ENCODE measurements at regions not wholly inside any gene's neighbourhood (a gene's known extent, or its start where the extent isn't known, plus 50 kb on each side); places are given as distances from the start of the nearest gene placed in this dataset.

DNA sequence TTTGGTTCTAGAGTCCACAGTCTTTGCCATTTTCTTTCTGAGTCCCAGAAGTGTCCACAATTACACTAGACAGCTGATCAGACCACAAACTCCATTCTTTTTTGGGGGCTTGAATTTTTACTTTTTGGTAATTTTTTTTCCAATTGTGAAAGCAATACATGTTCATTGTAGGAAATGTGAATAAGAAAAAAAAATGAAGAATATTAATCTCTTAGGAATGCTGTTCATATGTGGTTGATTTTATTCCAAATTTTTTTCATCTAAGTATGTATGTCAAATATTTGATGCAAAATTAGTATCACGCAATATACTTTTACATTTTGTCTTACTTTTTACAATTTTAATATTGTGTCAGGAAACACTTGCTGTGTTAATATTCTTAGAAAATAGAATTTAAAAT, 76.4 kb upstream of the ETS2 start:
- Histone ChIP-seq H3K27ac (ENCODE audit: insufficient read depth, low read depth, low read length, poor library complexity, severe bottlenecking) (no peak overlapping the region), H3K4me3 (ENCODE audit: insufficient read depth, low read depth, low read length) (no peak overlapping the region), H3K27me3 (ENCODE audit: control insufficient read depth, insufficient read depth, low read length, poor library complexity, severe bottlenecking) (peaks cover 2% of the 10 kb centered on the region), H3K9me3 (ENCODE audit: control insufficient read depth, low read length) (no peaks in the 10 kb centered on the region), H3K4me1 (ENCODE audit: control insufficient read depth, insufficient read depth, low read length) (peaks cover 5% of the 10 kb centered on the region), H3K36me3 (ENCODE audit: control insufficient read depth, insufficient read depth, low read length) (no peaks in the 10 kb centered on the region)
- WGBS, 2 experiments: no CpG with 5 or more reads among the region's 1 CpG

DNA sequence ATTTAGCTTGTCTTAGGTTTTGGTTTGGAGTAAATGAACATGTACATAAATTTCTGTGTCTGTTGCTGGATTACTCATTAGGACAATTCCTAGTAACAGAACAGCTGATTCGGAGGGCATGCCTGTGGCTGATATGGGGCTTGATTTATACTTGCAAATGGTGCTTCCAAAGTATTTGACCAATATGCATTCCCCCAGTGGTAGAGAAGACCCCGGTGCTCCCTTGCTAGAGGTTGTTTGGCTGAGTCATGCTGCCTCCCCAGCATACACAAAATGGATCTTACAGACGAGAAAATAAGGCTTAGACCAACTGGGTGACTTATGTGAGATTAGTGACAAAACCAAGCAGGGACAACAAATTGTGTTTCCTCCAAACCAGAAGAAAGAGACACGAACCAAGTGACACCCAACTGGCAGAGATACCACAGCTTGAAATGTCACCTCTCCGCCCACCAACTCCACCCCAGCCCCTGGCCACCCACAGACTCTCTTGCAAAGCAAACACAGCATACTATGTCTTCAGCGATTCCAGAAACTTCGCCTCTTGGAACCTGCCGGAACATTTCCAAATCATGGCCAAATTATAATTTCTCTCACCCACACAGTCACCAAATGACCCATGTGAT, 75.9 kb upstream of the ETS2 start:
- Histone ChIP-seq H3K9me3 (ENCODE audit: control insufficient read depth, low read length) (no peaks in the 10 kb centered on the region), H3K27ac (ENCODE audit: insufficient read depth, low read depth, low read length, poor library complexity, severe bottlenecking) (no peak overlapping the region), H3K27me3 (ENCODE audit: control insufficient read depth, insufficient read depth, low read length, poor library complexity, severe bottlenecking) (peaks cover 8% of the 10 kb centered on the region), H3K36me3 (ENCODE audit: control insufficient read depth, insufficient read depth, low read length) (no peaks in the 10 kb centered on the region), H3K4me1 (ENCODE audit: control insufficient read depth, insufficient read depth, low read length) (peaks cover 5% of the 10 kb centered on the region), H3K4me3 (ENCODE audit: insufficient read depth, low read depth, low read length) (no peak overlapping the region)
- 71 to 76% methylated on average over 8 of the region's 8 CpGs for WGBS, 2 experiments

DNA sequence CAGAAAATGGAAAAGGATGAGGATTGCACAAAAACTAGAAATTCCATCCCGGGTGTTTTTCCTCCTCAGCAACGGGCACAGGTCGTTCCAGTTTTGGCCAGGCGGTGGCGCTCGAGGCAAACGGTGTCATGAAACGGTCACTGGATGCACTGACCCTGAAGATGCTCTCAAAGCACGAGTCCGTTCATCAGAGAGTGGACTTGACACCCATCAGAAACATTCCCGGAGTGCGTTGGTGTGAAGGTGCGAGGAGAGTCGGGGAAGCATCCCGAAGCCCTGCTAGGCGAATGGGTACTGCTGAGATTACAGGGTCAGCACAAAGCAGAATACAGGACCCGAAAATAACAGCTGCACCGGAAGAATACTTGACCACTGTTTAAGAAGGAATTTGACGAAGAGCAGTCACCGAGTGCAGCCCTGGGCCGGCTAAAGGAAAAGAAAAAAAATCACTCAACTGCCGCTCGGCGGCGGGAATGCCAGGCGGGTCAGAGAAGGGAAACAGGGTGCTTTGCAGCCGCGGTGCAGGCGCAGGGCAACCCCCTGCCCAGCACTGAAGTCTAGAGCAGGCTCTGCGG, 71.7 kb upstream of the ETS2 start:
- Histone ChIP-seq H3K27ac (ENCODE audit: insufficient read depth, low read depth, low read length, poor library complexity, severe bottlenecking) (no peak overlapping the region), H3K36me3 (ENCODE audit: control insufficient read depth, insufficient read depth, low read length) (no peaks in the 10 kb centered on the region), H3K4me3 (ENCODE audit: insufficient read depth, low read depth, low read length) (peak overlapping the region; percentile 9), H3K9me3 (ENCODE audit: control insufficient read depth, low read length) (no peaks in the 10 kb centered on the region), H3K4me1 (ENCODE audit: control insufficient read depth, insufficient read depth, low read length) (peaks cover 5% of the 10 kb centered on the region), H3K27me3 (ENCODE audit: control insufficient read depth, insufficient read depth, low read length, poor library complexity, severe bottlenecking) (peaks cover 13% of the 10 kb centered on the region)
- 2% methylated on average over 30 of the region's 30 CpGs for WGBS, 2 experiments

DNA sequence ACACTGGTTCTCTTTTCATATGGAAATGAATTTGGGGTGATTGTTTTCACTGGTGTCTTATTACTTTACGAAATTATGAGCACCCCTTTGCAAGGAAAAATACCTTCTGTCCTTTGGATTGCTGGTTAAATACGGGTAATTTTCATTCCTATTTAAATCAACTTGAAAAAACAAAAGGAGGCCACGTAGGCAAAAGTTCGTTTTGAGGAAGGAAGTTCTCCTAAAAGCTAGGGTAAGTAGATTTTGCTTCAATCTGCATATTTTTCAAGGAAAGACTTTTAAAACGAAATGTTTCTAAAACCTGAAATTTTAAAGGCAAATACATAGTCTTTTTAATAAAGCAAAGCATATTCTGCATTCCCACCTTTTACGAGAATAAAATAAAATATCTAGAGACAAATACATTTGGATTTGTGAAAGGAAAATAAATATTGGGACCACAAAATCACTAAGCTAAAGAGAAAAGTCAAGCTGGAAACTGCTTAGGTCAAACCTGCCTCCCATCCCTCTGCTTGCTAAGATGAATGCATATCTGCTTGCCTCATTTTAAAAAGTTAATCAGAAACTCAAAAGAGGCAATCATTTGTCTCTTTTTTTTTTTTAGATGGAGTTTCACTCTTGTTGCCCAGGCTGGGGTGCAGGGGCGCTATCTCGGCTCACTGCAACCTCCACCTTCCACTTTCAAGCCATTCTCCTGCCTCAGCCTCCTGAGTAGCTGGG, 70.9 kb upstream of the ETS2 start:
- WGBS, 2 experiments: 31 to 32% methylated on average over 3 to 7 of the region's 8 CpGs
- Histone ChIP-seq H3K36me3 (ENCODE audit: control insufficient read depth, insufficient read depth, low read length) (no peaks in the 10 kb centered on the region), H3K9me3 (ENCODE audit: control insufficient read depth, low read length) (no peaks in the 10 kb centered on the region), H3K4me3 (ENCODE audit: insufficient read depth, low read depth, low read length) (no peak overlapping the region), H3K4me1 (ENCODE audit: control insufficient read depth, insufficient read depth, low read length) (peaks cover 3% of the 10 kb centered on the region), H3K27ac (ENCODE audit: insufficient read depth, low read depth, low read length, poor library complexity, severe bottlenecking) (no peak overlapping the region), H3K27me3 (ENCODE audit: control insufficient read depth, insufficient read depth, low read length, poor library complexity, severe bottlenecking) (peaks cover 13% of the 10 kb centered on the region)

DNA sequence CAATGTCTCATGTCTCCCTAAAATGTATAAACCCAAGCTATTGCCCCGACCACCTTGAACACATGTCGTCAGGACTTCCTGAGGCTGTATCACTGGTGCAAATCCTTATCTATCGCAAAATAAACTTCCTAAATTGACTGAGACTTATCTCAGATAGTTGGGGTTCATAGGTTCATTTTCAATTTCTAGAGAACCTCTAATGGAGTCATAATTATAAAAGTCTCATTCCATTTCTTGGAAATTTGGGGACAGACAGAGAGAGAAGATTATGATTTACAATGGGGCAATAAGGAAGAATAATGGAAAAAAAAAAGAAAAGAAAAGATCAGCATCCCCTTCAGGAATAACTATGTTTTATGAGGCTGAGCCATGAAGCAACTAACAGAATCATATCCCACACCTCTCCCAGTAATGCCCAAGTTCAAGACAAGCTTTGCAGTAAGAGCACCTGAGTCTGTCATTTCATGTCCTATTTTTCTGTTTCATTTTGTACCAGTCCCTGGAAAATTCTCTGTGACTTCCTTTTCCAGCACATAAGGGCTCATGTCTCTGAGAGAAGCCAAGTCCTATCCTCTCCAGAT, 70.0 kb upstream of the ETS2 start:
- H3K27ac ChIP-seq (ENCODE audit: insufficient read depth, low read depth, low read length, poor library complexity, severe bottlenecking): no peak overlapping the region
- no peaks in the 10 kb centered on the region for H3K4me1 ChIP-seq (ENCODE audit: control insufficient read depth, insufficient read depth, low read length)
- no peaks in the 10 kb centered on the region for H3K9me3 ChIP-seq (ENCODE audit: control insufficient read depth, low read length)
- WGBS, 2 experiments: 88 to 95% methylated on average over 3 of the region's 3 CpGs
- H3K4me3 ChIP-seq (ENCODE audit: insufficient read depth, low read depth, low read length): no peak overlapping the region
- peaks cover 13% of the 10 kb centered on the region for H3K27me3 ChIP-seq (ENCODE audit: control insufficient read depth, insufficient read depth, low read length, poor library complexity, severe bottlenecking)
- H3K36me3 ChIP-seq (ENCODE audit: control insufficient read depth, insufficient read depth, low read length): no peaks in the 10 kb centered on the region

DNA sequence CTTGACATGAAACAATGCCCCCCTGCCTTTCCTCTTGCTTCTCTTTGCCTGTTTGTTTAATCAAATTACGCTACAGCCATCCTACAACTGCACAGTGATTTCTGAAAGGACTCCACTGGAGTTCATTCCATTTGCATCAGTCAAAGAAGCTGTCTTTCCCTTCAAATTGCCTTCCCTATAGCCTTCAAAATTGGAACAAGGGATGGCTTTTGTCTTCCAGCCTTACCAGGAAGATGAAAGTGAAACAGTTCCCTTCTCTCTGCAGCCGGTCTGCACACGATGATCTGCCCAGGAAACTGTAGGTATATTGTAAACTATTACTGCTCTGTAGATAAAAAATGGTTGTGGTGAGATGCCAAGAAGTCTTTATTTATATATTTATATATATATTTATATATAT, 65.6 kb upstream of the ETS2 start:
- Histone ChIP-seq H3K27ac (ENCODE audit: insufficient read depth, low read depth, low read length, poor library complexity, severe bottlenecking) (no peak overlapping the region), H3K9me3 (ENCODE audit: control insufficient read depth, low read length) (no peaks in the 10 kb centered on the region), H3K36me3 (ENCODE audit: control insufficient read depth, insufficient read depth, low read length) (no peaks in the 10 kb centered on the region), H3K4me1 (ENCODE audit: control insufficient read depth, insufficient read depth, low read length) (no peaks in the 10 kb centered on the region), H3K27me3 (ENCODE audit: control insufficient read depth, insufficient read depth, low read length, poor library complexity, severe bottlenecking) (peaks cover 3% of the 10 kb centered on the region), H3K4me3 (ENCODE audit: insufficient read depth, low read depth, low read length) (no peak overlapping the region)
- WGBS, 2 experiments: 94 to 97% methylated on average over 1 to 3 of the region's 3 CpGs

DNA sequence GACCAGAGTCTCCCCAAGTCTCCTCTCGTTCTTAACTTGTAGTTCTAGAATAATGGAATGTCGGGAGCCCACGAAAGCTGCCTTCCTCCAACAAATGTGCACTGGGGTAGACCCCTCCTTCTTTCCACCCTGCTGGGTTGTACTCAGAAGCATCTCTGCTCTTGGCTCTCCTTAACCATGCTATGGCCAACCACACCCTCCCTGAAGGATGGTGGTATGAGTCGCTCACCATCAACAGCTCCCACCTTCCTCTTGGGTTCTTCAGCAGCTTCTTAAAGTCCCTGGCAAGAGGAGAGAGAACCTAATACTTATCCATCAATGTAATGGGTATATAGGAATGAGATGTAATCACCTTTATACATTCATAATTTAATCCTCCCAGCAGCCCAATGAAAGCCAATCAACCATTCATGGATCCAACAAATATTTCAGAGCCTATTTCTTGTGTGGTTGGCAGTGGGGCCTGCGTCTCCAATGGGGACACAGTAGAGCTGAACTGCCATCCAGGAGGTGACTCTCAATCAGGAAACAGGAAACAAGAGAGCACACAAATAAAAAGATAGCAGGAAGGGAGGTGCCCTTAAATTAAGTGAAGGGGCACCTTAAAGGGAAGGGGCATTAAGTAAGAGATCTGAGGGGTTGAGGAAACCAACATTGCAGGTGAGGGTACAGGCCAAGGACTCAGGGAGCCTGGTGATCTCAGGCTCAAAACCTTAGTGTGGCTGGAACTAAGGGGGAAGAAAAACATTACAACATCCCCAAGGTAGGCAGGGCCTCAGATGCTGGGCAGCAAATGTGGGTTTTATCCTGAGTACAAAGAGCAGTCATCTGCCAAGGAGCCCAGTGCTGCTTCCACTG, 64.4 kb upstream of the ETS2 start:
- H3K4me1 ChIP-seq (ENCODE audit: control insufficient read depth, insufficient read depth, low read length): no peaks in the 10 kb centered on the region
- H3K9me3 ChIP-seq (ENCODE audit: control insufficient read depth, low read length): no peaks in the 10 kb centered on the region
- H3K36me3 ChIP-seq (ENCODE audit: control insufficient read depth, insufficient read depth, low read length): no peaks in the 10 kb centered on the region
- WGBS, 2 experiments: 96 to 97% methylated on average over 5 of the region's 5 CpGs
- no peak overlapping the region for H3K4me3 ChIP-seq (ENCODE audit: insufficient read depth, low read depth, low read length)
- no peak overlapping the region for H3K27ac ChIP-seq (ENCODE audit: insufficient read depth, low read depth, low read length, poor library complexity, severe bottlenecking)
- no peaks in the 10 kb centered on the region for H3K27me3 ChIP-seq (ENCODE audit: control insufficient read depth, insufficient read depth, low read length, poor library complexity, severe bottlenecking)

DNA sequence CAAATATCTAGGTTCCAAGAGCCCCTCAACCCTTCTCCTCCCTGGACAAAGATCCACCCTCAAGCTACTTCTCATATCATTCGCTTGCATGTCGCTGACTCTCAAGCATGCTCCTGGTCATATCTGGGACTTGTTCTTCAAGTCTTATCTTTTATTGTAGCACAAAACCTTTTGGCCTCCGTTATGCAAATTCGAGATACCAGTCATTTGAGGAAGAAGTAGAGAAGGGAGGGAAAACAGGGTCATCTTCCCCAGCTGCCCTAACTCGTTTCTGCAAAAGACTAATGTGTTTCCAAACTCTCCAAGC, 63.8 kb upstream of the ETS2 start:
- H3K4me3 ChIP-seq (ENCODE audit: insufficient read depth, low read depth, low read length): no peak overlapping the region
- WGBS, 2 experiments: 83 to 93% methylated on average over 5 of the region's 5 CpGs
- H3K9me3 ChIP-seq (ENCODE audit: control insufficient read depth, low read length): no peaks in the 10 kb centered on the region
- no peaks in the 10 kb centered on the region for H3K36me3 ChIP-seq (ENCODE audit: control insufficient read depth, insufficient read depth, low read length)
- no peaks in the 10 kb centered on the region for H3K27me3 ChIP-seq (ENCODE audit: control insufficient read depth, insufficient read depth, low read length, poor library complexity, severe bottlenecking)
- no peaks in the 10 kb centered on the region for H3K4me1 ChIP-seq (ENCODE audit: control insufficient read depth, insufficient read depth, low read length)
- H3K27ac ChIP-seq (ENCODE audit: insufficient read depth, low read depth, low read length, poor library complexity, severe bottlenecking): no peak overlapping the region

DNA sequence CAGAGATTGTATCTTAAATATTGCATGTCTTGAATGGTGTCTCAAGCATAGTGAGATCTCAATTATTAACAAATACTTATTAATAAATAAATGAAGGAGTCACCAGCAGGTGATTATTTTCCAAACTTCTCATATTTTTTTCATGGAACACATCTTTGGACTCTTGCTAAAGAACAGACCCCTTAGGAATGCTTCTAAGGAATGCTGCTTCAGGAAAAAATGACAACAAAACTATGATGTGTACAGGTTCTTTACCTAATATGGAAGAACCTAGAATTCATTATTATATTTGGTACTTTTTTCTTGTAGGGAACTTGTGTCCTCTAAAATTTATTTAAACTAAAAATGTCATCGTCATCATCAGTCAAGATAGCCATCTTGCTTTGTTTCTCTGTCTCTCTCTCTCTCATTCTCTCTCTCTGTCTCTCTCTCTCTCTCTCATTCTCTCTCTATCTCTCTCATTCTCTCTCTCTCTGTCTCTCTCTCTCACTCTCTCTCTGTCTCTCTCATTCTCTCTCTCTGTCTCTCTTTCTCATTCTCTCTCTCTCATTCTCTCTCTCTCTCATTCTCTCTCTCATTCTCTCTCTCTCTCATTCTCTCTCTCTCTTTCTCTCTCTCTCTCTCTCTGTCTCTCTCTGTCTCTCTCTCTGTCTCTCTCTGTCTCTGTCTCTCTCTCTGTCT, 63.0 kb upstream of the ETS2 start:
- Histone ChIP-seq H3K4me3 (ENCODE audit: insufficient read depth, low read depth, low read length) (no peak overlapping the region), H3K27me3 (ENCODE audit: control insufficient read depth, insufficient read depth, low read length, poor library complexity, severe bottlenecking) (no peaks in the 10 kb centered on the region), H3K36me3 (ENCODE audit: control insufficient read depth, insufficient read depth, low read length) (no peaks in the 10 kb centered on the region), H3K9me3 (ENCODE audit: control insufficient read depth, low read length) (no peaks in the 10 kb centered on the region), H3K27ac (ENCODE audit: insufficient read depth, low read depth, low read length, poor library complexity, severe bottlenecking) (no peak overlapping the region), H3K4me1 (ENCODE audit: control insufficient read depth, insufficient read depth, low read length) (no peaks in the 10 kb centered on the region)
- WGBS, 2 experiments: 93 to 95% methylated on average over 1 of the region's 1 CpG

Data from ectodermal cell (in vitro differentiated cells).